Astrocyte (in vitro differentiated cells and primary cell): ENCODE measurements at regions not wholly inside any gene's neighbourhood (a gene's known extent, or its start where the extent isn't known, plus 50 kb on each side); places are given as distances from the start of the nearest gene placed in this dataset.

Source experiments
- DNase-seq: peaks from one replicate; pipeline ENCODE4 v3.0.0-alpha.2; 2010; ENCODE audit warnings: low read depth
- FAIRE-seq: peaks from 2 replicates; lab custom pipeline; 2011; peaks lifted over from hg19 to GRCh38; lab: Jason Lieb, UNC
- H2AFZ ChIP-seq: 2 replicates; pipeline ENCODE4 v1.6.0; 2012; ENCODE audit warnings: low read depth, low read length, inconsistent platforms
- H3K27ac ChIP-seq: 2 replicates; pipeline ENCODE4 v1.5.1; 2011; ENCODE audit warnings: low read depth, low read length, inconsistent platforms
- H3K27me3 ChIP-seq: 2 replicates; pipeline ENCODE4 v1.6.0; 2011; ENCODE audit warnings: low read length, inconsistent platforms; ENCODE audit not compliant: insufficient read depth
- H3K36me3 ChIP-seq: 2 replicates; pipeline ENCODE4 v1.5.1; 2011; ENCODE audit warnings: low read length, inconsistent platforms; ENCODE audit not compliant: insufficient read depth
- H3K4me1 ChIP-seq: 2 replicates; pipeline ENCODE4 v1.5.1; 2011; ENCODE audit warnings: low read length, inconsistent platforms; ENCODE audit not compliant: insufficient read depth
- H3K4me2 ChIP-seq: 2 replicates; pipeline ENCODE4 v1.6.0; 2012; ENCODE audit warnings: low read length, inconsistent platforms
- H3K4me3 ChIP-seq: 2 replicates; pipeline ENCODE4 v1.5.1; 2011; ENCODE audit warnings: low read depth, mild to moderate bottlenecking, low read length, inconsistent platforms; ENCODE audit not compliant: insufficient read depth
- H3K79me2 ChIP-seq: 2 replicates; pipeline ENCODE4 v1.6.0; 2012; ENCODE audit warnings: mild to moderate bottlenecking, low read length, inconsistent platforms; ENCODE audit not compliant: insufficient read depth
- H3K9ac ChIP-seq: 2 replicates; pipeline ENCODE4 v1.6.0; 2012; ENCODE audit warnings: mild to moderate bottlenecking, low read length, inconsistent platforms
- H3K9me3 ChIP-seq: 2 replicates; pipeline ENCODE4 v1.5.1; 2012; ENCODE audit warnings: low read depth, mild to moderate bottlenecking, low read length, inconsistent platforms; ENCODE audit not compliant: insufficient read depth
- H4K20me1 ChIP-seq: 2 replicates; pipeline ENCODE4 v1.6.0; 2012; ENCODE audit warnings: low read length, inconsistent platforms; ENCODE audit not compliant: insufficient read depth
- H3K27ac Mint-ChIP-seq: one replicate; pipeline ENCODE4 v1.8.0; 2021; ENCODE audit warnings: mild to moderate bottlenecking, mixed read lengths; ENCODE audit not compliant: unreplicated experiment
- H3K27me3 Mint-ChIP-seq: one replicate; pipeline ENCODE4 v1.8.0; 2021; ENCODE audit warnings: low read depth, mixed read lengths; ENCODE audit not compliant: unreplicated experiment
- H3K36me3 Mint-ChIP-seq: one replicate; pipeline ENCODE4 v1.8.0; 2021; ENCODE audit warnings: low read depth, mixed read lengths; ENCODE audit not compliant: unreplicated experiment
- H3K4me1 Mint-ChIP-seq: one replicate; pipeline ENCODE4 v1.8.0; 2021; ENCODE audit warnings: low read depth, mixed read lengths; ENCODE audit not compliant: unreplicated experiment
- H3K4me3 Mint-ChIP-seq: one replicate; pipeline ENCODE4 v1.8.0; 2021; ENCODE audit warnings: mild to moderate bottlenecking, moderate library complexity, mixed read lengths; ENCODE audit not compliant: unreplicated experiment
- H3K9me3 Mint-ChIP-seq: one replicate; pipeline ENCODE4 v1.8.0; 2021; ENCODE audit warnings: mild to moderate bottlenecking, mixed read lengths; ENCODE audit not compliant: unreplicated experiment
- EZH2 ChIP-seq: IDR thresholded peaks from 2 replicates; pipeline ENCODE4 v1.6.1; 2012; ENCODE audit warnings: mild to moderate bottlenecking, low read length, inconsistent platforms; ENCODE audit not compliant: insufficient read depth
- TF ChIP-seq, protein P1 (sequence below): IDR thresholded peaks from 2 replicates; pipeline ENCODE4 v1.5.1; 2011; ENCODE audit warnings: low read depth, mild to moderate bottlenecking, inconsistent platforms, low read length, moderate library complexity; ENCODE audit not compliant: insufficient read depth

DNA sequence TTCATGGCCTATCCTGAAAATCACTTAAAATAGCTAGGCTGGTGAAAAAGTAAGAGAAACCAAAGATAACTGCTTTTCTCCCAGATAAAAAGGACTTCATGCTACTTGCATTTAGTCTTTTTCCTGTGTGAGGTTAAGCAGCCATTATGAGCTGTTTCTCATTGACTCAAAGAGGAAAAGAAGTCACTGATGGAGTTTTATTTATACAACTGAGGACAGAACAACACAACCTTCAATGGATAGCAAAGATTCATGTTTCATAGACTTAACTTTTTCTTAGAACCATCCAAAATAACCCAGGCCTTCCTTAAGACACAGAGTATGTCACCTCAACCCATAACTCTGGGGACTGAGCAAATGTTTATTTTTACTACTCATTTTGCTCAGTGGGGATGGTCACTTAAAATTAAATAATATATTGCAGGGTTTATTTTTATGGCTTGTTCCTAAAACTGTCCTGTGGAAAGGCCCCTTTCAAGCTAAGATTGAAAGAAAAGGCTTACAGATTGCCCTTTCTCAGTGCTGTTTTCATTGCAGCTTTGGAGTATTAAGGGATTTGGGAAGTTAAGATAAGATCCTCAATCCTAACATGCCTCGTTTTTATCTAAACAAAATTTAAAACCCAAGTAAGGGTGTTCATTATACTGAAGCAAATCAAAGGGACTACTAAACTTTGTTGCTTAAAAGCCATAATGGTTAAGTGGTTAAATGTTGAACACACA, 252.6 kb upstream of the MAD2L1 start:
- H4K20me1 ChIP-seq: no peaks in the 10 kb centered on the region
- DNase-seq (no peak), FAIRE-seq (no peak)
- Mint-ChIP-seq H3K4me3 (no peak overlapping the region), H3K4me1 (no peaks in the 10 kb centered on the region), H3K27ac (no peak overlapping the region), H3K27me3 (no peaks in the 10 kb centered on the region), H3K9me3 (no peaks in the 10 kb centered on the region), H3K36me3 (no peaks in the 10 kb centered on the region)
- no peaks in the 10 kb centered on the region for H3K79me2 ChIP-seq
- no peaks in the 10 kb centered on the region for H3K36me3 ChIP-seq
- no peak overlapping the region for H3K4me2 ChIP-seq
- no peak overlapping the region for H3K27ac ChIP-seq
- no peak overlapping the region for H2AFZ ChIP-seq
- TF ChIP-seq, protein P1, sequence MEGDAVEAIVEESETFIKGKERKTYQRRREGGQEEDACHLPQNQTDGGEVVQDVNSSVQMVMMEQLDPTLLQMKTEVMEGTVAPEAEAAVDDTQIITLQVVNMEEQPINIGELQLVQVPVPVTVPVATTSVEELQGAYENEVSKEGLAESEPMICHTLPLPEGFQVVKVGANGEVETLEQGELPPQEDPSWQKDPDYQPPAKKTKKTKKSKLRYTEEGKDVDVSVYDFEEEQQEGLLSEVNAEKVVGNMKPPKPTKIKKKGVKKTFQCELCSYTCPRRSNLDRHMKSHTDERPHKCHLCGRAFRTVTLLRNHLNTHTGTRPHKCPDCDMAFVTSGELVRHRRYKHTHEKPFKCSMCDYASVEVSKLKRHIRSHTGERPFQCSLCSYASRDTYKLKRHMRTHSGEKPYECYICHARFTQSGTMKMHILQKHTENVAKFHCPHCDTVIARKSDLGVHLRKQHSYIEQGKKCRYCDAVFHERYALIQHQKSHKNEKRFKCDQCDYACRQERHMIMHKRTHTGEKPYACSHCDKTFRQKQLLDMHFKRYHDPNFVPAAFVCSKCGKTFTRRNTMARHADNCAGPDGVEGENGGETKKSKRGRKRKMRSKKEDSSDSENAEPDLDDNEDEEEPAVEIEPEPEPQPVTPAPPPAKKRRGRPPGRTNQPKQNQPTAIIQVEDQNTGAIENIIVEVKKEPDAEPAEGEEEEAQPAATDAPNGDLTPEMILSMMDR: no peak
- TF ChIP-seq EZH2: no peak
- no peak overlapping the region for H3K9ac ChIP-seq
- no peak overlapping the region for H3K4me3 ChIP-seq
- H3K27me3 ChIP-seq: no peaks in the 10 kb centered on the region
- no peaks in the 10 kb centered on the region for H3K4me1 ChIP-seq
- H3K9me3 ChIP-seq: no peaks in the 10 kb centered on the region

GRCh38 chr4:120318196-120318846, 251.7 kb upstream of the MAD2L1 start:
- no peak overlapping the region for H3K4me3 Mint-ChIP-seq
- no peak overlapping the region for H3K9ac ChIP-seq
- no peaks in the 10 kb centered on the region for H3K9me3 Mint-ChIP-seq
- H3K4me2 ChIP-seq: no peak overlapping the region
- TF ChIP-seq EZH2: no peak
- TF ChIP-seq, protein P1: no peak
- H4K20me1 ChIP-seq: no peaks in the 10 kb centered on the region
- H3K9me3 ChIP-seq: no peaks in the 10 kb centered on the region
- no peak overlapping the region for H2AFZ ChIP-seq
- H3K36me3 ChIP-seq: no peaks in the 10 kb centered on the region
- no peak overlapping the region for H3K27ac Mint-ChIP-seq
- FAIRE-seq (no peak), DNase-seq (no peak)
- H3K4me1 Mint-ChIP-seq: no peaks in the 10 kb centered on the region
- no peaks in the 10 kb centered on the region for H3K4me1 ChIP-seq
- no peaks in the 10 kb centered on the region for H3K27me3 Mint-ChIP-seq
- no peaks in the 10 kb centered on the region for H3K79me2 ChIP-seq
- H3K27me3 ChIP-seq: no peaks in the 10 kb centered on the region
- no peaks in the 10 kb centered on the region for H3K36me3 Mint-ChIP-seq
- H3K4me3 ChIP-seq: no peak overlapping the region
- no peak overlapping the region for H3K27ac ChIP-seq

GRCh38 chr4:120317713-120318112, 251.1 kb upstream of the MAD2L1 start:
- Mint-ChIP-seq H3K27ac (no peak overlapping the region), H3K27me3 (no peaks in the 10 kb centered on the region), H3K4me1 (no peaks in the 10 kb centered on the region), H3K4me3 (no peak overlapping the region), H3K36me3 (no peaks in the 10 kb centered on the region), H3K9me3 (no peaks in the 10 kb centered on the region)
- no peaks in the 10 kb centered on the region for H3K36me3 ChIP-seq
- no peak overlapping the region for H3K4me2 ChIP-seq
- H4K20me1 ChIP-seq: no peaks in the 10 kb centered on the region
- H3K9ac ChIP-seq: no peak overlapping the region
- H3K4me3 ChIP-seq: no peak overlapping the region
- H3K9me3 ChIP-seq: no peaks in the 10 kb centered on the region
- no peaks in the 10 kb centered on the region for H3K27me3 ChIP-seq
- no peak overlapping the region for H3K27ac ChIP-seq
- FAIRE-seq: no peak
- H3K79me2 ChIP-seq: no peaks in the 10 kb centered on the region
- DNase-seq: no peak
- no peak for TF ChIP-seq EZH2
- TF ChIP-seq, protein P1: no peak
- H2AFZ ChIP-seq: no peak overlapping the region
- no peaks in the 10 kb centered on the region for H3K4me1 ChIP-seq
